Glomerular visceral epithelial cell (primary cell): ENCODE measurements at regions not wholly inside any gene's neighbourhood (a gene's known extent, or its start where the extent isn't known, plus 50 kb on each side); places are given as distances from the start of the nearest gene placed in this dataset.
A peak's percentile ranks its signal among the peaks of the same experiment; 100 is the strongest.

Source experiments
- DNase-seq: peaks from one replicate; pipeline ENCODE4 v3.0.0-alpha.2; 2016; ENCODE audit errors: extremely low spot score

GRCh38 chr6:134708079-134708478 is 241.8 kb downstream of the ALDH8A1 start:
- no peak for DNase-seq

DNA sequence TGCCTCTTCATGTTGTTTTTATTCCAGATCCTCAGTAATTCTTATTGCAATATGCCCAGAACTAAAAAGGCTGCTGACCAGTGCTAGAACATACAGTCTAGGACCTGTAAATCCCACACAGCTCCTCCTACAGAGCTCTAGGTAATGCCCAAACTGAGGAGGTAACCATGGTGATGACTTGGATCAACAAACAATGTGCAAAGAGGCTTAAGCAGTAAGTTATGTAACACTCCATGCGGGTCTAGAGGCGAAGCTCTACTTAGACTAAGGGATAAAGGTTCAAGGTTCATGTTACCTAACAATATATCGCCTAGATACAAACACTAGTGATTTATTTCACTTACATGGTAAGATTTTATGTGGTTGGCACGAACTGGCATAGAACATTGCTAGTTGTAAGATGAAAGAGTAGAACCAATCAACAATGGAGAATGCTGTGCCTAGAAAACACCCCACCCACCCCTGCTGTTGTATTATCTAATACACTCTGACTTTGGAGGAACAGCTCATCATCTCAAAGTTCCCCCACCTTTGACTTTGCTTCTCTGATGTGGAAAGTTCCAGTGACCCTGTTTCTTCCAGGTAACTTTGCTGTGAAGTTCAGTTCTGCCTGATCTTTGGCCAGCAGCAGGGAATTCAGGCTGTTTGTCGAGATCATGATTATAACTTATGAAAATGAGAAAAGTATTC is 242.4 kb downstream of the ALDH8A1 start:
- DNase-seq = peak; percentile 36

DNA sequence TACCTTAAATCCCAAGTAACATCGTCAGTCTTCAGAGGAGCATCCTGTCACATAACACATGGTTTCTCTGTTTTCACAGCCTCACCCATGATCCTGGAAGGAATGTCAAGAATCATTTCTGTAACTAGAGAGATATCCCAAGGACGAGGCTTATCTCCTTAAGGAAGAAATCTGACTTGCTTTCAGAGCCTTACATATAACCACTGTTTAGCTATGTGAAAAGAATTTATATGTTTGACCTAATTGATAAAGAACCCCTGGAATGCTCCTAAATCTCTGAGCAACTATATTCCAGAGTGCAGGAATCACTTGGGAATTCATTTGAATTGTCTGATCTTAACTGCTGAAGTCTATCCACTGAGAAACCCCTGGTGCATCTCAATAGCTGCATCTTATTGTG is 243.1 kb downstream of the ALDH8A1 start:
- DNase-seq = no peak

GRCh38 chr6:134706153-134706552 is 243.7 kb downstream of the ALDH8A1 start:
- DNase-seq = no peak

- no peak for DNase-seq
Measured at GRCh38 chr6:134703206-134703605, 246.7 kb downstream of the ALDH8A1 start.

DNA sequence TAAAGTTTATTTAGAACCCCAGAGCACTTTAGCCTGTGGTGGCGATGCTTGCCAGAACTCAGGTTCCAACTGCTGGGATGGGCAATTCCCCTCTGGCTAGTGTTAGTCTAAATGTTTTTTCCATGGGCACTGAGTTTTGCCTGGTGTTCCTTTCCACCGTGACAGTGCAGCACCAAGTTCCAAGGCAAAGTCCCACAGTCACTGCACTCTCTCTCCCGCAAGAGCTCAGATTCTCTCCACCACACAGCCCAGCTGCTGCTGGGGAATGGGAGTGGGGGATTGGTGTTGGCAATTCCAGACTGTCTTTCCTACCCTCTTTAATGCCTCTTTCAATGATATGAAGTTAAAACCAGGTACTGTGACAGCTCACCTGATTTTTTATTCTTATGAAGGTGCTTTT is 247.6 kb downstream of the ALDH8A1 start:
- no peak for DNase-seq

DNA sequence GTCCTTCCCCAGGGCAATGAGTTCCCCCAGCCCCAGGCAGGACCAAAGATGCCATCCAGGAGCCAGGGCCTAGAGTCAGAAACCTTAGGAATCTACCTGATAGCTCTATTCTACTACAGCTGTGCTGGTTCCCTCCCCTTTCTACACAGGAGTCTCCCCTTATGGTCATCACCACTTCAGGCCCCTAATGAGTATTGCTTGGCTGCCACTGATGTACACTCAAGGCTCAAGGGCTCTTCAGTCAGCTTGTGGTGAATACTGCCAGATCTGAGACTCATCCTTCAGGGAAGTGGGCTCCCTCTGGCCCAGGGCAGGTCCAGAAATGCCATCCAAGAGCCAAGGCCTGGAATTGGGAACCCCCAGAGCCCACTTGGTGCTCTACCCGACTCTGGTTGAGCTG is 248.6 kb downstream of the ALDH8A1 start:
- DNase-seq = no peak

DNA sequence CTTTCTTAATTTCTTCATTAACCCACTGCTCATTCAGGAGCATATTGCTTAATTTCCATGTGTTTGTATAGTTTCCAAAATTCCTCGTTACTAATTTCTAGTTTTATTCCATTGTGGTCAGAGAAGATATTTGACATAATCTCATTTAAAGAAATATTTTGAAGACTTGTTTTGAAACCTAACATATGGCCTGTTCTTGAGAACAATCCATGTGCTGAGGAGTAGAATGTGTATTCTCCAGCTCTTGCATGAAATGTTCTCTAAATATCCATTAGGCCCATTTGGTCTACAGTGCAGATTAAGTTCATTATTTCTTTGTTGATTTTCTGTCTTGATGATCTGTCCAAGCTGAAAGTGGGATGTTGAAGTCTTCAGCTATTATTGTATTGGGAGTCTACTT is 251.7 kb downstream of the ALDH8A1 start:
- DNase-seq = no peak

- no peak for DNase-seq
Measured at GRCh38 chr6:134692008-134692407, 257.9 kb downstream of the ALDH8A1 start.

DNA sequence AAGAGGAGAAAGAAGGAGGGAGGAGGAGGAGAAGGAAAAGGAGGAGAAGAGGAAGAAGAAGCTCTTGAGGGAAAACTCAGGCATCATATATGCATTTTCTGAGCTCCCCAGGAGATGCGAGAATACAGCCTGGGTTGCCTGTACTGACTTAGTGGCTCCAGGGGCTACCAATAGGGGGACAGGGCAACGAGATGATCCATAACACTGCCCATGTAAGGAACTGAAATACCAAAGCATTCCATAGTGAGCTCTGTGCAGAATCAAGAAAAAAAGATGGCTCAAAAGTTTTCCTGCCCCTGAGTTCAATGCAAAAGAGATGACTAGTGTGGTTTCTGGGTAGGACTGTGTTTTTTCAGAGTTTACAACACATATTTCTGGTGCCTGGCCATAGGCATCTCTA is 258.7 kb downstream of the ALDH8A1 start:
- no peak for DNase-seq

DNA sequence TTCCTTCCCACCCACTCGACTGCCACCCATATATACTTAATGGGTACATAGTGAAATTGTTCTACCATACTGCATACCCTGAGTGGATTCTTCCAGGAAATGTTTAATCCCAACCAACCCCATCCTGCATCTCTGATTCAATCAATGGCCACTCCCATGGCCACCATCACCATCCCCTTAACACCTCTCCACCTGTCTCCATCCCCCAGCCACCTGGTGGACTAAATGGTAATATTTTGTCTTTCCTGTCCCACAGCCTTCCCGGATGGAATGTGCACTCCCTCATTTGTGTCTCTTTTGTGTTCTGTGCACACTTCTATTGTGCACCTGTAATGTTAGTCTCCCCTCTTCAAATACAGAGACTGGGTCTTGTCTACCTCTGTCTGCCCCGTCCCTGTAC is 259.9 kb downstream of the ALDH8A1 start:
- DNase-seq = no peak

GRCh38 chr6:134689641-134690040 is 260.3 kb downstream of the ALDH8A1 start:
- no peak for DNase-seq

- no peak for DNase-seq
Measured at GRCh38 chr6:134689177-134689576, 260.7 kb downstream of the ALDH8A1 start.

DNA sequence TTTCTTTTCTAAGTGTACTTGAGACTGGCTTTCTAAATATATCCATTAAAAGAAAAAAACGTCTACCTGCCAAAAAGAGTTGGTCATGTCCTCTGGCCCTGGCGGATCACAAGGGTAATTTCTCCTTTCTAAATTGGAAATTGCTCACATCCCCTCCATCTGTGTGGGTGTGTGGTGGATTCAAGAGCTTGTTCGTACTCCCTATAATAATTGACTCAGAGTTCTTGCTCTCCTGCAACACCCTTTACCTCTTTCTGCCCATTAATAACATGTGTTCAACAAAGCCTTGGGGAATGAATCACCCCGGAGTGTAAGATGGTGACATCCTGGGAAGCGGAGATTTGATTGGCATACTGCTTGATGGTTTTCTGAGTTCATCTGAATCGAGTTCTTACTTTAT is 263.8 kb downstream of the ALDH8A1 start:
- peak; percentile 13 for DNase-seq

DNA sequence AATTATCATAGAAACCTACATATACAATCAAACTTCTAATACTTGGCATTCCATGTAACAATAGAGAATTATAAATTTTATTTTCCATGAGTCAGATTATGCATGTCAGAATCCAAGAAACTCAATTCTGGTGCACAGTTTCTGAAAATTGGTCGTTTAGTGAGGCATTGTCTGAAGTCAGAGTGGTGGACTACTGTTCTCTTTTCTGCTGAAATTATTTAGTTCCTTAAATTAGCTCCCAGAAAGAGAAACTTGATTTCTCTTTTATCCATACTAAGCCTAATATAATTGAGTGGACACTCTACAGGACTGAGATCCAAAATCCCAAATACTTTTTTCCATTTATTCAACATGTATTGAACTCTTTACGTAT is 265.5 kb downstream of the ALDH8A1 start:
- DNase-seq = no peak

DNA sequence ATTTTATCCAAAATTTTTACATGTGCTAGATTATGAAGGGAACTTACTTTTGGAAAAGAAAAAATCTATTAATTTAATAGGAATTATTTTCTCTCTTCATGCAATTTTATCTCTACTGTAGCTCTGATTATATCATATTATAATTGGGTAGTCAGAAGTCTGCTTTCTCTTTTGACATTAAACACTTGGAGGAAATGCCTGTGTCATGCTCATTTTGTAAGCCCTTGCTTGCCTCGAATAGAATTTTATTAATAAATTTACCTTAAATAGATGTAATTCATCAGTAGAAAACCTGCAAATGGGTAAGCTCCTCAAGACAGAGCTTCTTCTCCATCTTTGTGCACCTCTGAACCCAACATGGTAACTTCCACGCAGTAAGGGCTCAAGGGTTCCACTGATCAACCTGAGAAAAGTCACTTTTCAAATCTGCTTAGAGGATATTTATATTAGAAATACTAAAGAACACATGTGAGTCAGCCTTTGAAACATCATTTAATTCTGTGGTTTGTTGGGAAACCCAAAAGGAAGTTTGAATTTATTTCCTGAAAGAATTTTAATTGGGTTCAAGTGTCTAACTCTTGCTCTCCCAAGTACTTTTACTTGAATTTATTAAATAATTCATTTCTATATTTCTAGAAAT is 266.0 kb downstream of the ALDH8A1 start:
- no peak for DNase-seq

DNA sequence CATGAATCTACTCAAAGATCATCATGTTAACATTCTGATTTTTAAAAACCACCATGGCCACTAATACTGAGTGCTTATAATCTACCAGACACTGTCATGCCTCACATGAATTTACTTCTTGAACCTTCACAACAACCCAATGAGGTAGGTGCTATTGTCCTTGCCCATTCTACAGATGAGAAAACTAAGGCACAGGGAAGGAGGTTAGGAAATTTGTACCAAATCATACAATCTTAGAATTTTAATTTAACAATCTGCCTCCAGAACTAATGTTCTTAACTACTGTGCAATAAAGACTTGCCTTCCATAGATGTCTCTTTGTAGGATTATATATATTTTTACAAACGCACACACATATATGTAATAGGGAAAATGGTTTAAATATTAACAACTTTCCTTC is 269.5 kb downstream of the ALDH8A1 start:
- DNase-seq = no peak

GRCh38 chr6:134680021-134680420 is 269.9 kb downstream of the ALDH8A1 start:
- no peak for DNase-seq

DNA sequence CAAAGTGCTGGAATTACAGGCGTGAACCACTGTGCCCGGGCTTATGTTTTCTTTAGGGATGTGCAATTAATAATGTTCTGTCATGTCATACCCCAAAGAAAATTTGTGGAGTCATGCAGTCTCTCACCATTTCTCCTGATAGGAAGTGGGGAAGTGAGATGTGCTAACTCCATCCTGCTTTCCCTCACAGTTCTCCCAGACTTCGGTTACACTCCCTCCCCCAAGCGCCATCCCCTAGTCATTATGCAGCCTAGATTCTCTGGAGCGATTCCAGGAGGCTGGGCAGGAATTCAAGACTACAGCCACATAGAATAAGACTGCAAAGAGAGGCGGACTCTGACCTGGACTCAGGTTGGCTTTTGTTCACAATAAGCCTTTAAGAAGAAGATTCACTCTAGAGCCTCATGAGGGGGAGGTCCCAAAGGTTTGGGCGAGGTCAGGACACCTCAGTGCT is 271.4 kb downstream of the ALDH8A1 start:
- peak; percentile 82 for DNase-seq

DNA sequence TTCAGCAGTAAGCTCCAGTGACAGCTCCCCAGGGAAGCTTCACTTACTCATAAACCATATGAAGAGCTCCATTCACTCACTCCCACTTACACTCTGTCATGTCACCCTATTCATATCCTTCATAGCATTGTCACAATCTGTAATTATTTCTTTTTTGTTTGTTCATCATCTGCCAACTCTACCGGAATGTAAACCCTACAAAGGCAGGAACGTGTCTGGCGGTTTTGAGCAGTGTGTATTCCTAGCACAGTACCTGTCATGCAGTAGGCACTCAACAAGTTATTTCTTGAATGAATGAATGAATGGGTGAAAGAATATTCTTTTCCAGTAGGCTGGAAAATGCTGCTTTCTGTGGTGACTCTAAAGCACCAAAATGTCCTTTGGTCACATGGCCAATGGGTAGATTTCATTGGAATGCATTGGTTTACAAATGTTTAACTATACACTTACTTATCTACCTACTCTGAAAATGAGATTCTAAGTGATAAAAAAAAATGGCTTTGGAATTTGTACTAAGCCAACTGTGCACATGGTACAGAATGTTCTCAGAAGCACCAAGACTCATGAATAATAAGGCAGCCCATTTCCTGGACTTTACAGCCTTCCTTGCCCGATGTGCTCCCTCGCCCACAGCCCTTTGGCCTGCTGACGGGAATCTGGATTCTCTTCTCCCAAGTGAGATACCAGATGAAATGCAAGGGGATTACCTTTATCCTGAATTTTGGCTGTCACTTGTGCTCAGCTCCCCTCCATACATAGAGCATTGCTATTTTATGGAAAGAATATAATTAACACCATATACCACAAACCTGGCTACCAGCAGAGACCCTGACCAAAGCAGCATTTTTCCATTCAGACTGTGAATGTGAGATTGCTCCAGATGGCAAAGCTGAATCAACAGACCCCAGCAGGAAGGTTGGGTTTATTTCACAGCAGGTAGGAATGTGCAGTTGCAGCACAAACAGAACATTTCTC is 273.3 kb downstream of the ALDH8A1 start:
- peak; percentile 44 for DNase-seq

DNA sequence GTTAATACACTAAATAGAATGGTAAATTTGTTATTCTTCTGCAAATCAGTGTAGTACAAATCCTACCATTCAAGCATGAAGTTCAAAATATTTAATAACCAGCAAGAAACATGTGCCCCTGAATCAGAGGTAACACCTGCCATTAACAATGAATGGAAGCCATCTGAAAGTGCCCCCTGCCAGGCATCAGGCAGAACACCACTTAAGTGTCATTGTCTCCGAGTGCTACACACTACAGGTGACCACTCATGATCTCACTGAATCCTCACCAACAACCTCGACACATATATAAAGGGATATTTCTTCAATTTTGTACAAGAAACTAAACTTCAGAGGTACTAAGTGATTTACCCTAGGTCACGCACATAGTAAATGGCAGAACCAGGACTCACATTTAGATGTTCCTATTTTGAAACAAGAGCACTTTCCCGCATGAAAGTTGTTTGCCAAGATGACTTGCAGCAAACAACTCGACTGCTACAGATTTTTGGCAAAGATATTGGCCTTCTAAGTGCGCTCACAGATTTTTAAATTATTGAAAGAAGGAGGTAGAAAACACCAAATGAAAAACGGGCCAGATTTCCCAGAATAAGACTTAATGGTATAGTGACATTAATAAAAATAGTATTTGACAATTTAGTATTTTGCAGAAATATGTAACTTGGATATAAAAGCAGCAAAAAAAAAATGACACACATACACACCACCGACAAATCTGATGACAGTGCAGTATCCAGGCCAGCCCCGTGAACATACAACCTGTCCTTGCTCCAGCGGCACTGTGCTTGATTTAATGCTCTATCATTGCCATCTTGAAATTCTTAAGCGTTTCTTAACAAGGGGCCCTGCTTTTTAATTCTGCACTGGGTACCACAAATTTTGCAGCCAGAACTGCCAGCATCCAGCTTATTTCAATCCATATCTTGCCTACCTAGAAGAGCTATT is 274.5 kb downstream of the ALDH8A1 start:
- no peak for DNase-seq
